PFSK-1 (cell line): ENCODE measurements at regions not wholly inside any gene's neighbourhood (a gene's known extent, or its start where the extent isn't known, plus 50 kb on each side); places are given as distances from the start of the nearest gene placed in this dataset.

Experiments
- FOXP2 ChIP-seq: optimal IDR thresholded peaks from 2 replicates; pipeline ENCODE3; 2011; ENCODE audit warnings: borderline replicate concordance, control low read depth, inconsistent platforms; ENCODE audit not compliant: insufficient read depth; ENCODE audit errors: extremely low read length, extremely low read depth
- POLR2AphosphoS5 ChIP-seq: IDR thresholded peaks from 2 replicates; pipeline ENCODE4 v1.6.1; 2012; ENCODE audit warnings: low read depth, mild to moderate bottlenecking, control low read depth, low read length, moderate library complexity
- SIN3A ChIP-seq: IDR thresholded peaks from 2 replicates; pipeline ENCODE4 v1.6.1; 2012; ENCODE audit warnings: mild to moderate bottlenecking, low read length, moderate library complexity, borderline replicate concordance; ENCODE audit not compliant: insufficient read depth
- TAF1 ChIP-seq: IDR thresholded peaks from 2 replicates; pipeline ENCODE4 v1.6.1; 2012; ENCODE audit warnings: low read length, control low read depth, borderline replicate concordance; ENCODE audit not compliant: insufficient read depth
- TF ChIP-seq, protein P1 (sequence below), 2 experiments: IDR thresholded peaks; 2 replicates each; pipeline versions ENCODE4 v1.6.1 to v1.8.0; 2011 to 2012; ENCODE audit warnings: low read depth in 2 of 2, low read length in 2 of 2, control low read depth in 1 of 2, inconsistent platforms in 1 of 2, mild to moderate bottlenecking in 1 of 2, moderate library complexity in 1 of 2; ENCODE audit not compliant: insufficient read depth in 1 of 2

DNA sequence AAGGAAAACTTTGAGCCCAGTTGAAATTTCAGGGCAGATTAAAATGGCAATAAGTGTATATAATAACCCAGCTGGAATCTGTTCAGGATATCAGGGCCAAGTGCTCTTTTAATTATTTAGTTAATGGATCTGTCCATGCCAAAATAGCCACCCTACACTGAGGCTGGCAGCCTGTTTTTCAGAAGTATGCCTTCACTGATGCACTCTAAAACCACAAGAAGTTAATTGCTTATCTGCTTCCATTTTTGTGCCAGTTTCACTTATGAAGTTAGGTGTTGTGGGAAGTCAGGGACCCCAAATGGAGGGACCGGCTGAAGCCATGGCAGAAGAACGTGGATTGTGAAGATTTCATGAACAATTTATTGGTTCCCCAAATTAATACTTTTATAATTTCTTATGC is 960.3 kb downstream of the C4orf33 start:
- TF ChIP-seq TAF1 (no peak), FOXP2 (no peak), SIN3A (no peak), POLR2AphosphoS5 (no peak)
- TF ChIP-seq, protein P1, sequence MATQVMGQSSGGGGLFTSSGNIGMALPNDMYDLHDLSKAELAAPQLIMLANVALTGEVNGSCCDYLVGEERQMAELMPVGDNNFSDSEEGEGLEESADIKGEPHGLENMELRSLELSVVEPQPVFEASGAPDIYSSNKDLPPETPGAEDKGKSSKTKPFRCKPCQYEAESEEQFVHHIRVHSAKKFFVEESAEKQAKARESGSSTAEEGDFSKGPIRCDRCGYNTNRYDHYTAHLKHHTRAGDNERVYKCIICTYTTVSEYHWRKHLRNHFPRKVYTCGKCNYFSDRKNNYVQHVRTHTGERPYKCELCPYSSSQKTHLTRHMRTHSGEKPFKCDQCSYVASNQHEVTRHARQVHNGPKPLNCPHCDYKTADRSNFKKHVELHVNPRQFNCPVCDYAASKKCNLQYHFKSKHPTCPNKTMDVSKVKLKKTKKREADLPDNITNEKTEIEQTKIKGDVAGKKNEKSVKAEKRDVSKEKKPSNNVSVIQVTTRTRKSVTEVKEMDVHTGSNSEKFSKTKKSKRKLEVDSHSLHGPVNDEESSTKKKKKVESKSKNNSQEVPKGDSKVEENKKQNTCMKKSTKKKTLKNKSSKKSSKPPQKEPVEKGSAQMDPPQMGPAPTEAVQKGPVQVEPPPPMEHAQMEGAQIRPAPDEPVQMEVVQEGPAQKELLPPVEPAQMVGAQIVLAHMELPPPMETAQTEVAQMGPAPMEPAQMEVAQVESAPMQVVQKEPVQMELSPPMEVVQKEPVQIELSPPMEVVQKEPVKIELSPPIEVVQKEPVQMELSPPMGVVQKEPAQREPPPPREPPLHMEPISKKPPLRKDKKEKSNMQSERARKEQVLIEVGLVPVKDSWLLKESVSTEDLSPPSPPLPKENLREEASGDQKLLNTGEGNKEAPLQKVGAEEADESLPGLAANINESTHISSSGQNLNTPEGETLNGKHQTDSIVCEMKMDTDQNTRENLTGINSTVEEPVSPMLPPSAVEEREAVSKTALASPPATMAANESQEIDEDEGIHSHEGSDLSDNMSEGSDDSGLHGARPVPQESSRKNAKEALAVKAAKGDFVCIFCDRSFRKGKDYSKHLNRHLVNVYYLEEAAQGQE (IDR thresholded peaks at IDR 0.05; ENCODE audit: insufficient read depth in 1 of 2, low read depth in 2 of 2, low read length in 2 of 2): no peak

DNA sequence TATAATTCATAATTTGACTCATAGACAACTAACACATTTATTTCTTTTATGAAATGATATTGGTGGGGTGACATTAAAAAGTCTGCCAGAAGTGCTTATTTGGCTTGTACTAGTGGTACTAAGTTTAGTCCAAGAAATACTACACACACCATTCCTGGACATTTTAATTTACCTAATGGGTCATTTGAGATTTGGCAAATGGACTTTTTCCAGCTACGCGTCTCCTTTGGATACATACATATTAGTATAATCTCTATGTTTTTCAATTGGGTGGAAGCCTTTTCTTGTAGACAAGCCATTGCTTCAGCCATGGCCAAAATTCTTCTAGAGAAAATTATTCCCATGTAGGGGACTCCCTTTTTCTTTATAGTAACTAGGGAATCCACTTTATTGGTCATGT is 968.5 kb downstream of the C4orf33 start:
- TF ChIP-seq, protein P1 (IDR thresholded peaks at IDR 0.05; ENCODE audit: insufficient read depth in 1 of 2, low read depth in 2 of 2, low read length in 2 of 2): no peak
- TF ChIP-seq POLR2AphosphoS5: no peak
- no peak for TF ChIP-seq TAF1
- TF ChIP-seq FOXP2: no peak
- TF ChIP-seq SIN3A: no peak

DNA sequence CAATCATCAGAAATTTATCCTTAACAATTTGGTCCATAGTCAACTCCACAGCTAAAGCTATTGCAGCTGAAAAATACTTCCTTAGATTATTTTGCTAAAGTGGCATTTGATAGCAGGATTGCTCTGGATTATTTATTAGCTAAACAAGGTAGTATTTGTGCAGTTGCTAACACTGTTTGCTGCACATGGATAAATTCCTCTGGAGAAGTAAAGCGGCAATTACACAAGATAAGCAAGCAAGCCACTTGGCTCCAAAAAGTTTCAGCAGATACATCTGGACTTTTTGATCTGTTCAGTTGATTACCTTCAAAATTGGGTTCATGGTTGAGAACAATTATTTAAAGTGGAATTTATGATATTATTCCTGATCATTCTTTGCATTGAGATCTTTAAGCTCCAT is 971.5 kb downstream of the C4orf33 start:
- no peak for TF ChIP-seq POLR2AphosphoS5
- no peak for TF ChIP-seq SIN3A

GRCh38 chr4:130068072-130068471 is 972.1 kb downstream of the C4orf33 start:
- TF ChIP-seq FOXP2: no peak

- TF ChIP-seq SIN3A (no peak), POLR2AphosphoS5 (no peak), TAF1 (no peak), FOXP2 (no peak)
- TF ChIP-seq, protein P1 (IDR thresholded peaks at IDR 0.05; ENCODE audit: insufficient read depth in 1 of 2, low read depth in 2 of 2, low read length in 2 of 2): no peak
These were observed 975.8 kb downstream of the C4orf33 start for GRCh38 chr4:130071746-130072145.

GRCh38 chr4:130073145-130073790 is 977.3 kb downstream of the C4orf33 start:
- TF ChIP-seq SIN3A (no peak), FOXP2 (no peak), TAF1 (no peak), POLR2AphosphoS5 (no peak)
- TF ChIP-seq, protein P1 (IDR thresholded peaks at IDR 0.05; ENCODE audit: insufficient read depth in 1 of 2, low read depth in 2 of 2, low read length in 2 of 2): no peak
